GM23248 (cell line): ENCODE measurements at regions not wholly inside any gene's neighbourhood (a gene's known extent, or its start where the extent isn't known, plus 50 kb on each side); places are given as distances from the start of the nearest gene placed in this dataset.
"Not testable (repeated sequence)": the region's sequence is repeated elsewhere in the genome, so short reads cannot be mapped to it uniquely, and the experiment has no call there.

Experiments used
- DNase-seq: peaks from one replicate; pipeline ENCODE4 v3.0.0-alpha.2; 2015
- H2AFZ ChIP-seq: fragments of 200-600 bp; sonication (generic); 2 replicates; pipeline ENCODE4 v1.6.1; 2016; ENCODE audit warnings: antibody characterized with exemption
- H3F3A ChIP-seq: fragments of 200-600 bp; sonication (generic); 2 replicates; pipeline ENCODE4 v1.6.1; 2016; ENCODE audit warnings: mild to moderate bottlenecking, antibody characterized with exemption, mixed run types; ENCODE audit not compliant: insufficient read depth
- H3K27ac ChIP-seq: fragments of 200-600 bp; sonication (generic); 2 replicates; pipeline ENCODE4 v1.5.1; 2016; ENCODE audit warnings: mild to moderate bottlenecking
- H3K27me3 ChIP-seq: fragments of 200-600 bp; sonication (generic); replicated peaks from 2 replicates; pipeline ENCODE4 v1.6.1; 2016; ENCODE audit warnings: mild to moderate bottlenecking; ENCODE audit not compliant: insufficient read depth
- H3K36me3 ChIP-seq: fragments of 200-600 bp; sonication (generic); 2 replicates; pipeline ENCODE4 v1.6.1; 2016; ENCODE audit warnings: low read depth, mild to moderate bottlenecking
- H3K4me1 ChIP-seq: fragments of 200-600 bp; sonication (generic); 2 replicates; pipeline ENCODE4 v1.6.1; 2016; ENCODE audit warnings: mild to moderate bottlenecking; ENCODE audit not compliant: insufficient read depth
- H3K4me2 ChIP-seq: fragments of 200-600 bp; sonication (generic); one replicate; pipeline ENCODE4 v1.6.1; 2016; ENCODE audit warnings: mild to moderate bottlenecking; ENCODE audit not compliant: unreplicated experiment
- H3K4me3 ChIP-seq: fragments of 200-600 bp; sonication (generic); 2 replicates; pipeline ENCODE4 v1.5.1; 2016; ENCODE audit warnings: mild to moderate bottlenecking
- H3K79me2 ChIP-seq: fragments of 200-600 bp; sonication (generic); 2 replicates; pipeline ENCODE4 v1.6.1; 2016; ENCODE audit warnings: mild to moderate bottlenecking; ENCODE audit not compliant: insufficient read depth
- H3K9ac ChIP-seq: fragments of 200-600 bp; sonication (generic); 2 replicates; pipeline ENCODE4 v1.6.1; 2016; ENCODE audit warnings: mild to moderate bottlenecking
- H3K9me2 ChIP-seq: fragments of 200-600 bp; sonication (generic); 2 replicates; pipeline ENCODE4 v1.6.1; 2016; ENCODE audit warnings: mixed run types, mild to moderate bottlenecking, moderate library complexity; ENCODE audit not compliant: insufficient read depth
- H3K9me3 ChIP-seq: fragments of 200-600 bp; sonication (generic); one replicate; pipeline ENCODE4 v1.6.1; 2017; ENCODE audit warnings: low read depth
- H4K20me1 ChIP-seq: fragments of 200-600 bp; sonication (generic); 2 replicates; pipeline ENCODE4 v1.6.0; 2016; ENCODE audit not compliant: insufficient read depth
- EZH2 ChIP-seq: fragments of 200-600 bp; sonication (generic); IDR thresholded peaks from 2 replicates; pipeline ENCODE4 v1.6.1; 2018; ENCODE audit warnings: antibody characterized with exemption, mild to moderate bottlenecking; ENCODE audit not compliant: insufficient read depth, poor library complexity, severe bottlenecking
- EZH2phosphoT487 ChIP-seq: fragments of 200-600 bp; sonication (generic); IDR thresholded peaks from 2 replicates; pipeline ENCODE4 v1.6.1; 2018; ENCODE audit warnings: antibody characterized with exemption, moderate library complexity, mild to moderate bottlenecking, low read depth; ENCODE audit not compliant: insufficient read depth
- WGBS, 2 experiments: methylation state at CpG; one replicate each; pipeline ENCODE4 v1.1.6; 2015 to 2017; ENCODE audit warnings: low lambda C conversion rate in 2 of 2, low coverage in 1 of 2; ENCODE audit errors: missing lambda C conversion rate in 2 of 2; 5-methylcytosine and 5-hydroxymethylcytosine counted together
- in situ Hi-C: fragments of 300-500 bp; cut with MboI; formaldehyde crosslinking; loops from 2 replicates; pipeline ENCODE4 v1.15.0; 2020

DNA sequence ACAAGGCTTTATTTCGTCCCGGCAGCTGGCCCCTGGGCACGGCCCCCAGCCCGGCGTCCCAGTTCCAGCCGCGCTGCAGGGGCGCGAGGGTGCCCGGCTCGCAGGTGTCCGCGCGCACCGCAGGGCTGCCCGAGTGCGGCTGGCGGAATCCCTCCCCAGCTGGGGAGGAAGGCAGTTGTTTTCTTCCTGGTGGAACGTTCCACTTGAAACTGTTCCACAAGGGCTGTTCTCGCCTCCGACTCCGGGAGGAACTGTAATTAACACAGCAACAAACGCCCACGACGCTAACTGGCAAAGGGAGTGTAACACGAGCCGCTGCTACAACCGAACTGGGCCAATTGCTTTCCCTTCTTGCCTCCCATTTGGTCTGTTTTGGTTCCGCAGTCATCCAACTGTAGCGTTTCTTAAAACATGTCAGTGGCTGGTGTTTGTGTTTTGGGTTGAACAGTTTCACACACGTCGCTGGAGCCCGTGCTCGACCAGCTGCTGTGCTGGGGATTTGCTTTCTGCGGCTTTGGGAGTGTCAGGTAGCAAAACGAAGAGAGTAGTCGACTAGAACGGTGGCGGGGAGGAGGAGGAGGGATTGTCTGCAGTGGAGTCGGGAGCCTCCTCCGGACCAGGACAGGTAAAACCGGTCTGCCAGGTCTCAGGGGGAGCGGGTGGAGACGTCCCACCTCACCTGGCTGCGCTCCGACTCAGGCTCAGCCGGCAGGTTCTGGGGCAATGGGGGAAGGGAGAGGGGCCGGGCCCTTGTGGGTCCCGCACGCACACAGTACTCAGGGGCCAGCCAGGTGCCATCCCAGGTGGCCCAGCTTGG, 131.6 kb upstream of the NIPBL start:
- in situ Hi-C loops: loop anchor here (10.0 kb wide), 1 partner anchor 120 kb away; no protein-coding TSS in a partner anchor
- TF ChIP-seq EZH2phosphoT487: no peak
- no peak for TF ChIP-seq EZH2
- WGBS, 2 experiments: 3 to 4% methylated on average over 45 to 50 of the region's 50 CpGs
- H3K27me3 ChIP-seq: peaks cover 10% of the 10 kb centered on the region; the same call in 1 of the 2 replicates
- no peaks in the 10 kb centered on the region for H4K20me1 ChIP-seq
- H3K4me1 ChIP-seq: 0 out of 2 replicates have a peak, but pooled peaks cover 7% of the 10 kb centered on the region
- peak overlapping the region; percentile 87 for H3K4me3 ChIP-seq
- H3K27ac ChIP-seq: no peak overlapping the region
- peak overlapping the region; percentile 54 for H3K9ac ChIP-seq
- H3K79me2 ChIP-seq: no peaks in the 10 kb centered on the region
- DNase-seq: peak; percentile 64
- H3K4me2 ChIP-seq: peak overlapping the region; percentile 95
- no peaks in the 10 kb centered on the region for H3K9me2 ChIP-seq
- H3K9me3 ChIP-seq: no peaks in the 10 kb centered on the region
- H3K36me3 ChIP-seq: no peaks in the 10 kb centered on the region
- no peaks in the 10 kb centered on the region for H3F3A ChIP-seq
- peak overlapping the region; percentile 91 for H2AFZ ChIP-seq

DNA sequence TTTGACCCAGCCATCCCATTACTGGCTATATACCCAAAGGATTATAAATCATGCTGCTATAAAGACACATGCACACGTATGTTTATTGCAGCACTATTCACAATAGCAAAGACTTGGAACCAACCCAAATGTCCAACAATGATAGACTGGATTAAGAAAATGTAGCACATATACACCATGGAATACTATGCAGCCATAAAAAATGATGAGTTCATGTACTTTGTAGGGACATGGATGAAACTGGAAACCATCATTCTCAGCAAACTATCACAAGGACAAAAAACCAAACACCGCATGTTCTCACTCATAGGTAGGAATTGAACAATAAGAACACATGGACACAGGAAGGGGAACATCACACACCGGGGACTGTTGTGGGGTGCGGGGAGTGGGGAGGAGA, 128.8 kb upstream of the NIPBL start:
- H3K9me3 ChIP-seq, H4K20me1 ChIP-seq, H3K9me2 ChIP-seq, DNase-seq, H3K4me3 ChIP-seq, H3K36me3 ChIP-seq, H3K79me2 ChIP-seq, H3K4me1 ChIP-seq, H3K4me2 ChIP-seq, H2AFZ ChIP-seq, H3F3A ChIP-seq, H3K27ac ChIP-seq, H3K9ac ChIP-seq: not testable (repeated sequence)
- WGBS, 2 experiments: 75 to 78% methylated on average over 3 to 4 of the region's 4 CpGs
- peaks cover 12% of the 10 kb centered on the region; the same call in 1 of the 2 replicates for H3K27me3 ChIP-seq
- in situ Hi-C loops: loop anchor here (10.0 kb wide), 1 partner anchor 117 kb away; no protein-coding TSS in a partner anchor

DNA sequence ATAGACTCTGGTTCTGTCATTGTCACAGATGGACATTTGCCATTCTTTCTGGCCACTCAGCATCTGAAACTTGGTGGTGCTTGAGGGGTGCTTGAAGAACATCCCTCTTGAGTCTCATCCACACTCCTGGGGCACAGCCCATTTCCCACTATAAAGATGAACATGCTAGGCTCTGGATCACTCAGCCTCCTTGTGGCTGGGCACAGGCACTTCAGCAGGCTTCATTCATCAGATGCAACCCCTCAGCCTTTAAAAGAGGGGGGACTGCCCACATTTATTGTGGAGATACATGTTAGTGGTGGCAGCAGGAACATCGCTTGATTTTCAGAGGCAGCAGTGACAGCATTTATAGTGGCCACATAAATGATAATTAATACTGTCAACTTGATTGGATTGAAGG, 124.7 kb upstream of the NIPBL start:
- H3K4me1 ChIP-seq: no peaks in the 10 kb centered on the region
- no peaks in the 10 kb centered on the region for H3F3A ChIP-seq
- DNase-seq: no peak
- peaks cover 22% of the 10 kb centered on the region for H3K27me3 ChIP-seq
- H2AFZ ChIP-seq: no peak overlapping the region
- 92 to 97% methylated on average over 1 of the region's 1 CpG for WGBS, 2 experiments
- H3K27ac ChIP-seq: no peak overlapping the region
- H3K9ac ChIP-seq: no peak overlapping the region
- H3K4me2 ChIP-seq: no peak overlapping the region
- no peaks in the 10 kb centered on the region for H3K9me3 ChIP-seq
- H3K9me2 ChIP-seq: no peaks in the 10 kb centered on the region
- no peaks in the 10 kb centered on the region for H4K20me1 ChIP-seq
- no peak overlapping the region for H3K4me3 ChIP-seq
- in situ Hi-C loops: no loop called here
- no peaks in the 10 kb centered on the region for H3K79me2 ChIP-seq
- no peak for TF ChIP-seq EZH2
- no peak for TF ChIP-seq EZH2phosphoT487
- no peaks in the 10 kb centered on the region for H3K36me3 ChIP-seq

DNA sequence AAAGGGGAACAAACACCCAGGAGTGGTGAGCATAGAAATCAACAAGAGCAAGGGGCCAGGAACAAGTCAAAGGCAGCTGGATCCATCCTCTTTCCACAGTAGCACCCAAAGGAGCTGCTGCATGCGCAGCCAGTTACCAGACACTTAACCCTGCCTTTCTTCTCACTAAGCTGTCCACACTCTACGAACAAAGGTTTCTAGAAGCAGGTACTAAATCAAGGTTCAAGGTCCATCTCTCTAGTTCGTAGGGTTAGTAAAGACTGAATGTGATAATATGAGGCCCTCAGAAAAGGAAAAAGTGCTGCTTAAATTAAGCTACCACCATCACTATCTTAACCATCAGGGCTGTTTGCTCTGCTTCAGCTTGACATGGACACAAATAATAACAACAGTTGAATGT, 121.2 kb upstream of the NIPBL start:
- Histone ChIP-seq H3F3A (no peaks in the 10 kb centered on the region), H3K79me2 (no peaks in the 10 kb centered on the region), H4K20me1 (no peaks in the 10 kb centered on the region), H3K4me2 (no peak overlapping the region), H3K27me3 (peaks cover 22% of the 10 kb centered on the region), H3K9me3 (no peaks in the 10 kb centered on the region), H3K36me3 (no peaks in the 10 kb centered on the region), H3K9me2 (no peaks in the 10 kb centered on the region), H3K4me1 (no peaks in the 10 kb centered on the region), H2AFZ (no peak overlapping the region), H3K4me3 (no peak overlapping the region), H3K27ac (no peak overlapping the region), H3K9ac (no peak overlapping the region)
- 48 to 51% methylated on average over 3 of the region's 3 CpGs for WGBS, 2 experiments
- in situ Hi-C loops: no loop called here
- no peak for TF ChIP-seq EZH2phosphoT487
- TF ChIP-seq EZH2: no peak
- no peak for DNase-seq
